ENCODE measurements at regions not wholly inside any gene's neighbourhood (a gene's known extent, or its start where the extent isn't known, plus 50 kb on each side); places are given as distances from the start of the nearest gene placed in this dataset.
"Not testable (repeated sequence)": the region's sequence is repeated elsewhere in the genome, so short reads cannot be mapped to it uniquely, and the experiment has no call there.

DNA sequence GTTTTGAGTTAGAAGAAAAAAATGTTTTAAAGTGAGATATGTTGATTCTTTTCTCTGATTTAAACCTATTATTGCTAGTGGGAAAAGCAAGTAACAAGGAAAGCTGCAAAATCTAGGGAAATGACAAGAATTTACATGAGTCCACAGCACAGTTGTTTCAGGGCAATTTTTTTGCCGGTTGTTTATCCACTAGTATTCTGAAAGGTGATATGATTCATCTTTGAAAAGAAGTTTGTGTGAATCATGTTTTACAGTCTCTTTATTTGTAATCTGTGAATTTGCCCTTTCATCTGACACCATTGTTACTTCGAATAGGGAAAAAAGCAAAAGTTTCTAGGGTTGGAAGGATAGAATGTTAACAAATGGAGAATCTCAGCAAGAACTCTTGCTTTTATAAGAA lies 894.7 kb downstream of the OTOL1 start:
- Histone ChIP-seq H3K4me1 (no peaks in the 10 kb centered on the region), H3K27ac (no peak overlapping the region), H3K36me3 (no peaks in the 10 kb centered on the region), H3K27me3 (no peaks in the 10 kb centered on the region), H3K4me3 (no peak overlapping the region), H3K9me3 (no peaks in the 10 kb centered on the region)
- no peak for ATAC-seq
- DNase-seq = no peak
- intact Hi-C loops (cut with DNase I) = no loop called here
- 47% methylated on average over 2 of the region's 2 CpGs for WGBS (ENCODE audit: insufficient coverage, low coverage, low lambda C conversion rate, missing lambda C conversion rate)
- TF ChIP-seq, protein P1, sequence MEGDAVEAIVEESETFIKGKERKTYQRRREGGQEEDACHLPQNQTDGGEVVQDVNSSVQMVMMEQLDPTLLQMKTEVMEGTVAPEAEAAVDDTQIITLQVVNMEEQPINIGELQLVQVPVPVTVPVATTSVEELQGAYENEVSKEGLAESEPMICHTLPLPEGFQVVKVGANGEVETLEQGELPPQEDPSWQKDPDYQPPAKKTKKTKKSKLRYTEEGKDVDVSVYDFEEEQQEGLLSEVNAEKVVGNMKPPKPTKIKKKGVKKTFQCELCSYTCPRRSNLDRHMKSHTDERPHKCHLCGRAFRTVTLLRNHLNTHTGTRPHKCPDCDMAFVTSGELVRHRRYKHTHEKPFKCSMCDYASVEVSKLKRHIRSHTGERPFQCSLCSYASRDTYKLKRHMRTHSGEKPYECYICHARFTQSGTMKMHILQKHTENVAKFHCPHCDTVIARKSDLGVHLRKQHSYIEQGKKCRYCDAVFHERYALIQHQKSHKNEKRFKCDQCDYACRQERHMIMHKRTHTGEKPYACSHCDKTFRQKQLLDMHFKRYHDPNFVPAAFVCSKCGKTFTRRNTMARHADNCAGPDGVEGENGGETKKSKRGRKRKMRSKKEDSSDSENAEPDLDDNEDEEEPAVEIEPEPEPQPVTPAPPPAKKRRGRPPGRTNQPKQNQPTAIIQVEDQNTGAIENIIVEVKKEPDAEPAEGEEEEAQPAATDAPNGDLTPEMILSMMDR (IDR thresholded peaks at IDR 0.05) = no peak
- no peak for TF ChIP-seq POLR2A (IDR thresholded peaks at IDR 0.05)

DNA sequence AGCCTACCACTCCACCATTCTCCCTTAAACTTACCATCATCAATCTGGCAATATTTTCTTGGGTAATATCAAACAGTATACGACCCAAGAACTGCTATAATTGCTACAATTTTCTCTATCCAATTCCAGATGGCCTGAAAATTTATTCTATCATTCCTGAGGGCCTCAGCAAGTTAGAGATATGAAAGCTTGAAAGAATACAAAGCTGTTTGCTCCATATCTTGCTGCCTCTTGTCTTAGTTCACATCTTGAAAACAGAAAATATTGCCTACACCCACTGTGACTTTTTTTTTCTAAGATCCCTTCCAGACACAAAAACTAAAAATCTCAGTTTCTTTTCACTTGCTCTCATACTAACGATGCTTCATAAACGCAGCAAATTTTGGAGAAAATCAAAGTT lies 898.9 kb downstream of the OTOL1 start:
- no peaks in the 10 kb centered on the region for H3K9me3 ChIP-seq
- H3K4me1 ChIP-seq = no peaks in the 10 kb centered on the region
- TF ChIP-seq, protein P1 (IDR thresholded peaks at IDR 0.05) = no peak
- TF ChIP-seq POLR2A (IDR thresholded peaks at IDR 0.05) = no peak
- intact Hi-C loops (cut with DNase I) = no loop called here
- no peaks in the 10 kb centered on the region for H3K36me3 ChIP-seq
- H3K4me3 ChIP-seq = no peak overlapping the region
- DNase-seq = no peak
- WGBS (ENCODE audit: insufficient coverage, low coverage, low lambda C conversion rate, missing lambda C conversion rate) = 24% methylated on average over 3 of the region's 3 CpGs
- no peak for ATAC-seq
- H3K27ac ChIP-seq = no peak overlapping the region
- H3K27me3 ChIP-seq = no peaks in the 10 kb centered on the region

DNA sequence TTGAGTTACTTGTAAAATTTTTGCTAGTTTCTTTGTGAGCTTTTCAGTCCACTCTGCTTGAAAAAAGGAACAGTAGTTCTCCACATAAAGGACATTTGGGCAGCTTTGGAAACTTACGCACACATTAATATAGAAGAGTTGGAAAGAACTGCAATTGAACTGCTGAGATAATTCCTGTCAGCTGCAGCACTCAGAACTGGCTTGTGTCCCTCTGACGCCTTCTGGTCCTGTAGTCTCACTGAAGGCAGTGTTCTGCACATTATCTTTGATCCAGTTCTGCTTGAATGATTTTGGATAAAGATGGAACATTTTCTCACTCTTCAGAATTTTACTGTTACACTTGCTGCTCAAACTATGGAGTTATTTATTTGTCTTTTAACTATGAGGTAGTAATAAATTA lies 901.9 kb downstream of the OTOL1 start:
- Histone ChIP-seq H3K36me3 (no peaks in the 10 kb centered on the region), H3K9me3 (no peaks in the 10 kb centered on the region), H3K4me3 (no peak overlapping the region), H3K27me3 (no peaks in the 10 kb centered on the region), H3K27ac (no peak overlapping the region), H3K4me1 (no peaks in the 10 kb centered on the region)
- intact Hi-C loops (cut with DNase I) = no loop called here
- DNase-seq = no peak
- no peak for TF ChIP-seq POLR2A (IDR thresholded peaks at IDR 0.05)
- TF ChIP-seq, protein P1 (IDR thresholded peaks at IDR 0.05) = no peak
- 50% methylated on average over 2 of the region's 2 CpGs for WGBS (ENCODE audit: insufficient coverage, low coverage, low lambda C conversion rate, missing lambda C conversion rate)
- no peak for ATAC-seq

DNA sequence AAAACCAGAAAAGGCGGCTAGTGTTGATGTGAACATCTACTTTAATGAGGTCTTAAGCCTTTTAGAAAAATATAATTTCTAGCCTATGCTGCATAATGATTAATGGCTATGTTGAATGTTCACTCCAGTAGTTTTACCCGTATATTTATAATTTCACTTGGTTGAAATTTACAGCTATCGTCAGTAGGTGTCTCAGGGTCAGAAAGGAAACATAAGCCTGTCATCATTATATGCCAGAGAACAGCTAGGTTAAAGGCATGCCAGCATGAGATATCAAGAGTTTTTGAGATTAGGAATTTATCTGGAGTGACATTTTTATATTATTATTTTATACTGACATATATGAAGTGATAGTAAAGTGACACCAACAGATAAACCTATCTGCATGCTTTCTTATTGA lies 904.1 kb downstream of the OTOL1 start:
- no peak for TF ChIP-seq POLR2A (IDR thresholded peaks at IDR 0.05)
- TF ChIP-seq, protein P1 (IDR thresholded peaks at IDR 0.05) = no peak
- H3K9me3 ChIP-seq = no peaks in the 10 kb centered on the region
- intact Hi-C loops (cut with DNase I) = no loop called here
- 33% methylated on average over 3 of the region's 3 CpGs for WGBS (ENCODE audit: insufficient coverage, low coverage, low lambda C conversion rate, missing lambda C conversion rate)
- no peak overlapping the region for H3K27ac ChIP-seq
- DNase-seq (no peak), ATAC-seq (no peak)
- H3K4me3 ChIP-seq = no peak overlapping the region
- no peaks in the 10 kb centered on the region for H3K4me1 ChIP-seq
- no peaks in the 10 kb centered on the region for H3K27me3 ChIP-seq
- no peaks in the 10 kb centered on the region for H3K36me3 ChIP-seq

DNA sequence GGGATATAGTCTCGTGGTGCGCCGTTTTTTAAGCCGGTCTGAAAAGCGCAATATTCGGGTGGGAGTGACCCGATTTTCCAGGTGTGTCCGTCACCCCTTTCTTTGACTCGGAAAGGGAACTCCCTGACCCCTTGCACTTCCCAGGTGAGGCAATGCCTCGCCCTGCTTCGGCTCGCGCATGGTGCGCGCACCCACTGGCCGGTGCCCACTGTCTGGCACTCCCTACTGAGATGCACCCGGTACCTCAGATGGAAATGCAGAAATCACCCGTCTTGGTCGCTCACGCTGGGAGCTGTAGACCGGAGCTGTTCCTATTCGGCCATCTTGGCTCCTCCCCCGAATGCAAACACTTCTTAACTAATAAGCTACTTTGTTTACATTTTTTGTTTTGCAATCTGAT lies 914.9 kb downstream of the OTOL1 start:
- H3K9me3 ChIP-seq; intact Hi-C loops (cut with DNase I); H3K4me3 ChIP-seq; H3K27me3 ChIP-seq; H3K4me1 ChIP-seq; ATAC-seq; H3K27ac ChIP-seq; DNase-seq; H3K36me3 ChIP-seq: not testable (repeated sequence)
- 83% methylated on average over 6 of the region's 23 CpGs for WGBS (ENCODE audit: insufficient coverage, low coverage, low lambda C conversion rate, missing lambda C conversion rate)
